GM12878 (cell line): ENCODE measurements at regions not wholly inside any gene's neighbourhood (a gene's known extent, or its start where the extent isn't known, plus 50 kb on each side); places are given as distances from the start of the nearest gene placed in this dataset.

ENCODE experiments used
- BRCA1 ChIP-seq: IDR thresholded peaks from 2 replicates; pipeline ENCODE4 v1.6.1; 2011; ENCODE audit warnings: low read depth, low read length, improper control_type of control experiment
- CEBPB ChIP-seq, 2 experiments: fragments of 150-350 bp in 1 of 2; IDR thresholded peaks; 2 replicates each; pipeline ENCODE4 v1.6.1; 2012 to 2014; ENCODE audit warnings: low read depth in 2 of 2, low read length in 2 of 2, borderline replicate concordance in 1 of 2, inconsistent platforms in 1 of 2
- CHD1 ChIP-seq: IDR thresholded peaks from 2 replicates; pipeline ENCODE4 v1.6.1; 2012; ENCODE audit warnings: low read depth, low read length, improper control_type of control experiment
- GABPA ChIP-seq: IDR thresholded peaks from 2 replicates; pipeline ENCODE4 v1.6.1; 2014; ENCODE audit warnings: antibody characterized with exemption, low read depth, mild to moderate bottlenecking, inconsistent platforms
- NBN ChIP-seq: fragments of 450-650 bp; IDR thresholded peaks from 2 replicates; pipeline ENCODE4 v1.6.1; 2016
- NFIC ChIP-seq: IDR thresholded peaks from 2 replicates; pipeline ENCODE4 v1.6.1; 2012; ENCODE audit warnings: low read depth, mild to moderate bottlenecking, inconsistent platforms, low read length, moderate library complexity
- POLR2A ChIP-seq: IDR thresholded peaks from 2 replicates; pipeline ENCODE4 v1.6.1; 2011; ENCODE audit warnings: low read depth, mild to moderate bottlenecking, low read length
- REST ChIP-seq: IDR thresholded peaks from 2 replicates; pipeline ENCODE4 v1.6.1; 2012; ENCODE audit warnings: mild to moderate bottlenecking, low read depth, low read length
- TAF1 ChIP-seq: IDR thresholded peaks from 2 replicates; pipeline ENCODE4 v1.6.1; 2011; ENCODE audit warnings: mild to moderate bottlenecking, low read depth, low read length, borderline replicate concordance
- YY1 ChIP-seq: IDR thresholded peaks from 2 replicates; pipeline ENCODE4 v1.6.1; 2011; ENCODE audit warnings: low read depth, mild to moderate bottlenecking, low read length
- TF ChIP-seq, protein P1 (sequence below): IDR thresholded peaks from 2 replicates; pipeline ENCODE4 v1.6.1; 2012; ENCODE audit warnings: low read depth, low read length, improper control_type of control experiment

GRCh38 chr2:175804122-175804521, 197.9 kb downstream of the LNPK start:
- TF ChIP-seq POLR2A = no peak
- no peak for TF ChIP-seq REST
- no peak for TF ChIP-seq BRCA1
- TF ChIP-seq NFIC = no peak
- TF ChIP-seq, protein P1, sequence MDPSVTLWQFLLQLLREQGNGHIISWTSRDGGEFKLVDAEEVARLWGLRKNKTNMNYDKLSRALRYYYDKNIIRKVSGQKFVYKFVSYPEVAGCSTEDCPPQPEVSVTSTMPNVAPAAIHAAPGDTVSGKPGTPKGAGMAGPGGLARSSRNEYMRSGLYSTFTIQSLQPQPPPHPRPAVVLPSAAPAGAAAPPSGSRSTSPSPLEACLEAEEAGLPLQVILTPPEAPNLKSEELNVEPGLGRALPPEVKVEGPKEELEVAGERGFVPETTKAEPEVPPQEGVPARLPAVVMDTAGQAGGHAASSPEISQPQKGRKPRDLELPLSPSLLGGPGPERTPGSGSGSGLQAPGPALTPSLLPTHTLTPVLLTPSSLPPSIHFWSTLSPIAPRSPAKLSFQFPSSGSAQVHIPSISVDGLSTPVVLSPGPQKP = no peak
- no peak for TF ChIP-seq NBN
- no peak for TF ChIP-seq CEBPB (IDR thresholded peaks at IDR 0.05; ENCODE audit: borderline replicate concordance in 1 of 2, low read depth in 2 of 2, low read length in 2 of 2)
- TF ChIP-seq GABPA = no peak
- TF ChIP-seq YY1 = no peak
- TF ChIP-seq TAF1 = no peak
- no peak for TF ChIP-seq CHD1
